Peyer's patch (tissue), 4 donors: ENCODE measurements at regions not wholly inside any gene's neighbourhood (a gene's known extent, or its start where the extent isn't known, plus 50 kb on each side); places are given as distances from the start of the nearest gene placed in this dataset.

Source experiments
- POLR2A ChIP-seq, 2 donors: fragments of 450-650 bp; IDR thresholded peaks; one replicate each; pipeline ENCODE4 v1.5.1; 2017; ENCODE audit warnings: antibody characterized with exemption in 2 of 2, mild to moderate bottlenecking in 2 of 2, moderate library complexity in 2 of 2
- TF ChIP-seq, protein P1 (sequence below), 6 experiments: fragments of 450-650 bp in 4 of 6; fragments of 200-600 bp in 2 of 6; sonication (generic) in 1 of 6; IDR thresholded peaks; one replicate each; pipeline ENCODE4 v1.5.1; 2017 to 2019; ENCODE audit warnings: antibody characterized with exemption in 6 of 6, mild to moderate bottlenecking in 3 of 6, moderate library complexity in 1 of 6

DNA sequence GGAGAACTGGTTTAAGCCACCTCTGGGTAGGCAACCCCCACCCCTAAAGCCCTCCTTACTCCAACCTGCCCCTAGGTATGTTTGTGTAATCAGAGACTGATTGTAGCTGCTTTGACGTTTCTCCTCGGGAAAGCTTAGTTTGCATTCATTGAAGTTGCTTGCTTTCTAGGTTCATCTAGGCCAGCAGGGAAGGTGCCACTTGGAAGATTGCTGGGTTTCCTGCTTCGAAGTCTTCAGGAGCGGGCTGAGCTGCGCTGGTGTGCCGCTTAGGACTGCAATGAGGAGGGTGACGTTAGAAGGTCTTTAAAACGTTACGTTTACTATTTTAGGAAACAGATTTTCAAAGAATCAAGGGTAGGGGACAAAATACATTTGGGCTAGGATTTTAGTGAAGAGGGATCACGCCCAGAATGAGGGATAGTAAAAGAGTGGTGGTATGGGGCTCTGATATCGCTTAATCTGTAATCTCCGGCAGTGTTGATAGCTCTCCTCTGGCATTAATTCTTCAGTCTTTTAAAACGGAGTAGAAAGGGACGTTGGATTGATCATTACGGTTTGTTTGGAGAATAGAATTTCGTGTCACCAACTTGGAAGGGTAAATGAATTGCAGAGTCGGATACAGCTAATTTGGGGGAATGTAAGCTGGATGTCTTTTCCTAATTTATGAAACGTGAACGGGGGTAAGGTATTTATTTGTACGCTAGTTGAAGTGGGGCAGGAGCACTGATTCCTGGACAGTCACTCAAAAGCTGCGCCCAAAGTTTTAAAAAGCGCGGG lies 92.6 kb upstream of the PRDM1 start:
- no peak for TF ChIP-seq POLR2A (IDR thresholded peaks at IDR 0.05)
- TF ChIP-seq, protein P1, sequence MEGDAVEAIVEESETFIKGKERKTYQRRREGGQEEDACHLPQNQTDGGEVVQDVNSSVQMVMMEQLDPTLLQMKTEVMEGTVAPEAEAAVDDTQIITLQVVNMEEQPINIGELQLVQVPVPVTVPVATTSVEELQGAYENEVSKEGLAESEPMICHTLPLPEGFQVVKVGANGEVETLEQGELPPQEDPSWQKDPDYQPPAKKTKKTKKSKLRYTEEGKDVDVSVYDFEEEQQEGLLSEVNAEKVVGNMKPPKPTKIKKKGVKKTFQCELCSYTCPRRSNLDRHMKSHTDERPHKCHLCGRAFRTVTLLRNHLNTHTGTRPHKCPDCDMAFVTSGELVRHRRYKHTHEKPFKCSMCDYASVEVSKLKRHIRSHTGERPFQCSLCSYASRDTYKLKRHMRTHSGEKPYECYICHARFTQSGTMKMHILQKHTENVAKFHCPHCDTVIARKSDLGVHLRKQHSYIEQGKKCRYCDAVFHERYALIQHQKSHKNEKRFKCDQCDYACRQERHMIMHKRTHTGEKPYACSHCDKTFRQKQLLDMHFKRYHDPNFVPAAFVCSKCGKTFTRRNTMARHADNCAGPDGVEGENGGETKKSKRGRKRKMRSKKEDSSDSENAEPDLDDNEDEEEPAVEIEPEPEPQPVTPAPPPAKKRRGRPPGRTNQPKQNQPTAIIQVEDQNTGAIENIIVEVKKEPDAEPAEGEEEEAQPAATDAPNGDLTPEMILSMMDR (IDR thresholded peaks at IDR 0.05): no peak
